Erythroblast (primary cell): ENCODE measurements at regions not wholly inside any gene's neighbourhood (a gene's known extent, or its start where the extent isn't known, plus 50 kb on each side); places are given as distances from the start of the nearest gene placed in this dataset.

ENCODE experiments used
- GATA1 ChIP-seq: IDR thresholded peaks from 2 replicates; pipeline ENCODE4 v1.6.1; 2011; ENCODE audit warnings: low read depth, mild to moderate bottlenecking, control low read depth, low read length, moderate library complexity
- POLR2A ChIP-seq: IDR thresholded peaks from 2 replicates; pipeline ENCODE4 v1.6.1; 2011; ENCODE audit warnings: mild to moderate bottlenecking, low read length

DNA sequence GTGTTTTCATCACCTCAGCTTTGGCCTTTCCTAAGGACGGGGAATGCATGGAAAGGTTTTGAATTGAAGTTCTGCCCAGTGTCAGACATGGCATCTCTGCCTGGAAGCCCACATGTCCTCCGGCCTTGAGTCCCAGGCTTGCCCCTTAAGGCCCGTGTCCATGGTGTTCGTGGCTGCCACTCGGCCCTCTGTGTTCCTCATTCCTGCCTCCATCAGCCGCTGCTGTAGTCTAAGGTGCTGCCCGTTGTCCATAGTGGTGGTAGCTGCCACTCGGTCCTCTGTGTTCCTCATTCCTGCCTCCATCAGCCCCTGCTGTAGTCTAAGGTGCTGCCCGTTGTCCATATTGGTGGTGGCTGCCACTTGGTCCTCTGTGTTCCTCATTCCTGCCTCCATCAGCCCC is 180.7 kb upstream of the SHH start:
- TF ChIP-seq POLR2A = no peak
- TF ChIP-seq GATA1 = no peak
